ENCODE measurements at regions not wholly inside any gene's neighbourhood (a gene's known extent, or its start where the extent isn't known, plus 50 kb on each side); places are given as distances from the start of the nearest gene placed in this dataset.

DNA sequence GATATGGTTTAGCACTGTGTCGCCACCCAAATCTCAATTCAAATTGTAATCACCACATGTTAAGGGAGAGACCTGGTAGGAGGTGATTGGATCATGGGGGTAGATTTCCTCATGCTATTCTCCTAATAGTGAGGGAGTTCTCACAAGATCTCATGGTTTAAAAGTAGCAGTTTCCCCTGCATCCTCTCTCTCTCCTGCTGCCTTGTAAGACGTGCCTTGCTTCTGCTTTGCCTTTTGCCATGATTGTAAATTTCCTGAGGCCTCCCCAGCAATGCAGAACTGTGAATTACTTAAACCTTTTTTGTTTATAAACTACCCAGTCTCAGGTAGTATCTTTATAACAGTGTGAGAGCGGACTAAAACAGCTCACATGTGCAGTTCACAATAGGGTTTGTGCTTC is 1668.7 kb upstream of the RAG2 start:
- Histone ChIP-seq H4K20me1 (ENCODE audit: insufficient read depth, low read depth, low read length) (no peaks in the 10 kb centered on the region), H3K36me3 (ENCODE audit: insufficient read depth, low read length) (no peaks in the 10 kb centered on the region), H3K4me3 (ENCODE audit: low read length) (no peak overlapping the region), H3K9me2 (replicated peaks; ENCODE audit: insufficient read depth, low read length) (no peaks in the 10 kb centered on the region), H3K9ac (ENCODE audit: low read length) (no peak overlapping the region), H3K4me2 (ENCODE audit: low read depth, low read length, poor library complexity, severe bottlenecking) (no peak overlapping the region), H3K27me3 (ENCODE audit: low read length) (no peaks in the 10 kb centered on the region), H2AFZ (ENCODE audit: low read length) (no peak overlapping the region), H3K4me1 (ENCODE audit: low read length) (no peaks in the 10 kb centered on the region), H3K27ac (ENCODE audit: low read length) (no peak overlapping the region), H3K9me3 (ENCODE audit: low read length) (peaks cover 32% of the 10 kb centered on the region), H3K79me2 (ENCODE audit: low read length) (no peaks in the 10 kb centered on the region)
- DNase-seq = no peak

GRCh38 chr11:38256436-38256835 is 1658.4 kb upstream of the RAG2 start:
- H3K9me3 ChIP-seq (ENCODE audit: low read length) = peaks cover 32% of the 10 kb centered on the region
- no peaks in the 10 kb centered on the region for H4K20me1 ChIP-seq (ENCODE audit: insufficient read depth, low read depth, low read length)
- H3K4me3 ChIP-seq (ENCODE audit: low read length) = no peak overlapping the region
- no peak overlapping the region for H3K27ac ChIP-seq (ENCODE audit: low read length)
- H3K79me2 ChIP-seq (ENCODE audit: low read length) = no peaks in the 10 kb centered on the region
- no peak for DNase-seq
- H3K27me3 ChIP-seq (ENCODE audit: low read length) = no peaks in the 10 kb centered on the region
- H3K36me3 ChIP-seq (ENCODE audit: insufficient read depth, low read length) = no peaks in the 10 kb centered on the region; the same call in 1 of the 2 replicates
- no peaks in the 10 kb centered on the region for H3K9me2 ChIP-seq (replicated peaks; ENCODE audit: insufficient read depth, low read length)
- H3K9ac ChIP-seq (ENCODE audit: low read length) = no peak overlapping the region
- H2AFZ ChIP-seq (ENCODE audit: low read length) = no peak overlapping the region
- H3K4me2 ChIP-seq (ENCODE audit: low read depth, low read length, poor library complexity, severe bottlenecking) = no peak overlapping the region
- H3K4me1 ChIP-seq (ENCODE audit: low read length) = no peaks in the 10 kb centered on the region

GRCh38 chr11:38254913-38255312 is 1656.9 kb upstream of the RAG2 start:
- DNase-seq = no peak
- H3K4me2 ChIP-seq (ENCODE audit: low read depth, low read length, poor library complexity, severe bottlenecking) = no peak overlapping the region
- no peaks in the 10 kb centered on the region for H3K79me2 ChIP-seq (ENCODE audit: low read length)
- H3K4me1 ChIP-seq (ENCODE audit: low read length) = no peaks in the 10 kb centered on the region
- H3K4me3 ChIP-seq (ENCODE audit: low read length) = no peak overlapping the region
- H3K9ac ChIP-seq (ENCODE audit: low read length) = no peak overlapping the region
- no peak overlapping the region for H2AFZ ChIP-seq (ENCODE audit: low read length)
- H4K20me1 ChIP-seq (ENCODE audit: insufficient read depth, low read depth, low read length) = no peaks in the 10 kb centered on the region
- no peaks in the 10 kb centered on the region; the same call in 1 of the 2 replicates for H3K36me3 ChIP-seq (ENCODE audit: insufficient read depth, low read length)
- no peaks in the 10 kb centered on the region for H3K27me3 ChIP-seq (ENCODE audit: low read length)
- peaks cover 35% of the 10 kb centered on the region for H3K9me3 ChIP-seq (ENCODE audit: low read length)
- H3K27ac ChIP-seq (ENCODE audit: low read length) = no peak overlapping the region
- no peaks in the 10 kb centered on the region for H3K9me2 ChIP-seq (replicated peaks; ENCODE audit: insufficient read depth, low read length)

- no peak overlapping the region for H3K4me2 ChIP-seq (ENCODE audit: low read depth, low read length, poor library complexity, severe bottlenecking)
- no peaks in the 10 kb centered on the region for H4K20me1 ChIP-seq (ENCODE audit: insufficient read depth, low read depth, low read length)
- no peak overlapping the region for H3K4me3 ChIP-seq (ENCODE audit: low read length)
- H3K9me3 ChIP-seq (ENCODE audit: low read length) = peaks cover 24% of the 10 kb centered on the region
- no peak overlapping the region for H2AFZ ChIP-seq (ENCODE audit: low read length)
- no peaks in the 10 kb centered on the region for H3K79me2 ChIP-seq (ENCODE audit: low read length)
- DNase-seq = no peak
- H3K36me3 ChIP-seq (ENCODE audit: insufficient read depth, low read length) = no peaks in the 10 kb centered on the region; the same call in 1 of the 2 replicates
- H3K4me1 ChIP-seq (ENCODE audit: low read length) = no peaks in the 10 kb centered on the region
- no peaks in the 10 kb centered on the region for H3K9me2 ChIP-seq (replicated peaks; ENCODE audit: insufficient read depth, low read length)
- H3K9ac ChIP-seq (ENCODE audit: low read length) = no peak overlapping the region
- H3K27me3 ChIP-seq (ENCODE audit: low read length) = no peaks in the 10 kb centered on the region
- no peak overlapping the region for H3K27ac ChIP-seq (ENCODE audit: low read length)
These were observed 1654.6 kb upstream of the RAG2 start for GRCh38 chr11:38252620-38253019.

DNA sequence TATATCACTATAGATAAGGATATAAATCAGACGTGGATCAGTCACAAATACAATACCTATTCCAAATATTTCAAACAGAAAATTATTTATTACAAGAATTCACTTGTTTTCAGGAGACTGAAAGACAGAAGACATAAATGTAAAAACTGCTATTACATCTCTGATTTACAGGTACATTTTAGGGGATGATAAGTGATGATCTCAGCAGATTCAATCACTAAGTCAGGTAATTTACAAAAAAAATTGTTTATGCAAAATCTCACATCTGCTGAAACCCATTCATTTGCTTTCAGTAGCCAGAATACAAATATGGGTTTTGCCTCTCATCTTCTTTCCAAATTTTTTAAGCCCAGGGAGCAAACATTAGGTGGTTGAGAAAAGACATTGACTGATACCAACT is 1648.4 kb upstream of the RAG2 start:
- Histone ChIP-seq H3K79me2 (ENCODE audit: low read length) (no peaks in the 10 kb centered on the region), H3K36me3 (ENCODE audit: insufficient read depth, low read length) (no peaks in the 10 kb centered on the region), H3K9me3 (ENCODE audit: low read length) (peaks cover 29% of the 10 kb centered on the region), H3K4me2 (ENCODE audit: low read depth, low read length, poor library complexity, severe bottlenecking) (no peak overlapping the region), H3K27me3 (ENCODE audit: low read length) (no peaks in the 10 kb centered on the region), H3K4me1 (ENCODE audit: low read length) (no peaks in the 10 kb centered on the region), H3K9ac (ENCODE audit: low read length) (no peak overlapping the region), H3K4me3 (ENCODE audit: low read length) (no peak overlapping the region), H3K27ac (ENCODE audit: low read length) (no peak overlapping the region), H3K9me2 (replicated peaks; ENCODE audit: insufficient read depth, low read length) (no peaks in the 10 kb centered on the region), H4K20me1 (ENCODE audit: insufficient read depth, low read depth, low read length) (no peaks in the 10 kb centered on the region), H2AFZ (ENCODE audit: low read length) (no peak overlapping the region)
- DNase-seq = no peak

DNA sequence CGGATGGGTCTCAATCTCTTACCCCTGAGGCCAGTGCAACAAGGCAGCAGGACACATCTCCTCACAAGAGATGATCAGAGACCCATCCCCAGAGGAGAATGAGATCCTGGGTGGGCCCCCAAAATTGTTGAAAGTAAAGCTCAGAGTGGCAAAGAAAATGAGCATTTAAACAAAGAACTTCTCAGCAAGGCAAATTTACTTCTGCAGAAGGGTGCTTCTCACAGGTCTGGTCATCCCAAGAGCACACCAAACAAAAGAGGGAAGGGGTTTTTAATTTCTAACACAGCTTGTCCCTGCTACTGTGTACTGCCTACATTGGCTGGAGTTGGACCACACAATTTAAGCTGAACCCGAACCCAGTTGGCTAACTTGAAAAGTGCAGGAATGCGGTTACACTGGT is 1628.6 kb upstream of the RAG2 start:
- no peaks in the 10 kb centered on the region for H3K36me3 ChIP-seq (ENCODE audit: insufficient read depth, low read length)
- H3K4me1 ChIP-seq (ENCODE audit: low read length) = no peaks in the 10 kb centered on the region
- H2AFZ ChIP-seq (ENCODE audit: low read length) = no peak overlapping the region
- no peak overlapping the region for H3K4me2 ChIP-seq (ENCODE audit: low read depth, low read length, poor library complexity, severe bottlenecking)
- peaks cover 31% of the 10 kb centered on the region for H3K9me3 ChIP-seq (ENCODE audit: low read length)
- no peaks in the 10 kb centered on the region for H4K20me1 ChIP-seq (ENCODE audit: insufficient read depth, low read depth, low read length)
- no peaks in the 10 kb centered on the region for H3K79me2 ChIP-seq (ENCODE audit: low read length)
- no peak overlapping the region for H3K4me3 ChIP-seq (ENCODE audit: low read length)
- no peaks in the 10 kb centered on the region for H3K9me2 ChIP-seq (replicated peaks; ENCODE audit: insufficient read depth, low read length)
- H3K9ac ChIP-seq (ENCODE audit: low read length) = no peak overlapping the region
- H3K27me3 ChIP-seq (ENCODE audit: low read length) = no peaks in the 10 kb centered on the region
- H3K27ac ChIP-seq (ENCODE audit: low read length) = no peak overlapping the region
- DNase-seq = no peak

DNA sequence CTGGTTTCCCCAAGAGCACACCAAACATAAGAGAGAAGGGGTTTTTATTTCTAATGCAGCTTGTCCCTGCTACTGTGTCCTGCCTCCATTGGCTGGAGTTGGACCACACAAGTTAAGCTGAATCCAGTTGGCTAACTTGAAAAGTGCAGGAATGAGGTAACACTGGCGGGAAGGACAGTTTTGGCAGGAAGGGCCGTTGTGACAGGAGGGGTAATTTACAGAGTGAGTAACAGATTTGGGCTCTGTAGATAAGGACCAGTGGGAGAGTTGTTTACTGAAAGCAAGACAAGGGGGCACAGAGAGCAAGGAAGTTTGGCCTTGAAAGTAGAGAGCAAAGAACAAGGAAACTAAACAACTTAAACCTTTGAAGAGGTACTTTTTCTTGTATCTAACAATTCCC is 1623.3 kb upstream of the RAG2 start:
- Histone ChIP-seq H3K9ac (ENCODE audit: low read length) (no peak overlapping the region), H3K36me3 (ENCODE audit: insufficient read depth, low read length) (no peaks in the 10 kb centered on the region), H3K27me3 (ENCODE audit: low read length) (no peaks in the 10 kb centered on the region), H3K9me3 (ENCODE audit: low read length) (peaks cover 26% of the 10 kb centered on the region), H2AFZ (ENCODE audit: low read length) (no peak overlapping the region), H3K4me2 (ENCODE audit: low read depth, low read length, poor library complexity, severe bottlenecking) (no peak overlapping the region), H3K79me2 (ENCODE audit: low read length) (no peaks in the 10 kb centered on the region), H3K4me3 (ENCODE audit: low read length) (no peak overlapping the region), H3K27ac (ENCODE audit: low read length) (no peak overlapping the region), H3K4me1 (ENCODE audit: low read length) (no peaks in the 10 kb centered on the region), H4K20me1 (ENCODE audit: insufficient read depth, low read depth, low read length) (no peaks in the 10 kb centered on the region), H3K9me2 (replicated peaks; ENCODE audit: insufficient read depth, low read length) (no peaks in the 10 kb centered on the region)
- DNase-seq = no peak

GRCh38 chr11:38219636-38220035 is 1621.6 kb upstream of the RAG2 start:
- H3K9me3 ChIP-seq (ENCODE audit: low read length) = peaks cover 31% of the 10 kb centered on the region
- H4K20me1 ChIP-seq (ENCODE audit: insufficient read depth, low read depth, low read length) = no peaks in the 10 kb centered on the region
- H3K79me2 ChIP-seq (ENCODE audit: low read length) = no peaks in the 10 kb centered on the region
- H3K4me2 ChIP-seq (ENCODE audit: low read depth, low read length, poor library complexity, severe bottlenecking) = no peak overlapping the region
- DNase-seq = no peak
- no peak overlapping the region for H3K27ac ChIP-seq (ENCODE audit: low read length)
- no peak overlapping the region for H2AFZ ChIP-seq (ENCODE audit: low read length)
- no peaks in the 10 kb centered on the region for H3K27me3 ChIP-seq (ENCODE audit: low read length)
- no peak overlapping the region for H3K4me3 ChIP-seq (ENCODE audit: low read length)
- H3K9ac ChIP-seq (ENCODE audit: low read length) = no peak overlapping the region
- no peaks in the 10 kb centered on the region for H3K4me1 ChIP-seq (ENCODE audit: low read length)
- H3K36me3 ChIP-seq (ENCODE audit: insufficient read depth, low read length) = no peaks in the 10 kb centered on the region
- no peaks in the 10 kb centered on the region for H3K9me2 ChIP-seq (replicated peaks; ENCODE audit: insufficient read depth, low read length)

DNA sequence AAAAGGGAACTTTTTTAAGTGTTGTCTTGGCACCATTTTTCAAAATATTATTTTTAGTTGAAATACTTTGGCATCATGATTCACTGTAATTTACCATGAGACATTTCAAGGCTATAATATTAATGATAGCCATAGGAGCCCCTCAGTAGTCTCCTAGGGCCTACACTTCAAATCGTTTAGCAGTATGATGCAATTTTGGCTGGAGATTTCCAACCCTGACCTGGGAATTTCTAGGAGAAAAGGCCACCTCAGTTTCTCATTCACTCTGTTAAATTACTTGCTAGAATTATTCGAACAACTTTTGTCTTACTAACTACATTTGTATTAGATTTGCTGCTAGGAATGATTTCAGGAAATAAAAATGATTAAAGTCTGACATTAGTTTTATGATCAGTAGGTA is 1610.9 kb upstream of the RAG2 start:
- H4K20me1 ChIP-seq (ENCODE audit: insufficient read depth, low read depth, low read length) = no peaks in the 10 kb centered on the region
- H3K4me2 ChIP-seq (ENCODE audit: low read depth, low read length, poor library complexity, severe bottlenecking) = no peak overlapping the region
- H3K9me3 ChIP-seq (ENCODE audit: low read length) = peaks cover 20% of the 10 kb centered on the region
- no peaks in the 10 kb centered on the region for H3K36me3 ChIP-seq (ENCODE audit: insufficient read depth, low read length)
- H3K27me3 ChIP-seq (ENCODE audit: low read length) = no peaks in the 10 kb centered on the region
- DNase-seq = no peak
- H3K9ac ChIP-seq (ENCODE audit: low read length) = no peak overlapping the region
- no peaks in the 10 kb centered on the region for H3K79me2 ChIP-seq (ENCODE audit: low read length)
- no peak overlapping the region for H2AFZ ChIP-seq (ENCODE audit: low read length)
- no peak overlapping the region for H3K4me3 ChIP-seq (ENCODE audit: low read length)
- no peaks in the 10 kb centered on the region for H3K4me1 ChIP-seq (ENCODE audit: low read length)
- no peak overlapping the region for H3K27ac ChIP-seq (ENCODE audit: low read length)
- H3K9me2 ChIP-seq (replicated peaks; ENCODE audit: insufficient read depth, low read length) = no peaks in the 10 kb centered on the region
